GM03348 (cell line): ENCODE measurements at regions not wholly inside any gene's neighbourhood (a gene's known extent, or its start where the extent isn't known, plus 50 kb on each side); places are given as distances from the start of the nearest gene placed in this dataset.
"Not testable (repeated sequence)": the region's sequence is repeated elsewhere in the genome, so short reads cannot be mapped to it uniquely, and the experiment has no call there.

Experiments used
- DNase-seq: peaks from one replicate; pipeline ENCODE4 v3.0.0; 2012; ENCODE audit warnings: low spot score

GRCh38 chr10:4230036-4230435 lies 445.0 kb upstream of the KLF6 start:
- no peak for DNase-seq

GRCh38 chr10:4229106-4229505 lies 444.1 kb upstream of the KLF6 start:
- no peak for DNase-seq

- no peak for DNase-seq
These were observed 442.6 kb upstream of the KLF6 start for GRCh38 chr10:4227586-4227985.

- no peak for DNase-seq
These were observed 442.0 kb upstream of the KLF6 start for GRCh38 chr10:4226941-4227540.

- no peak for DNase-seq
These were observed 439.2 kb upstream of the KLF6 start for GRCh38 chr10:4224178-4224577.

- DNase-seq: not testable (repeated sequence)
These were observed 436.3 kb upstream of the KLF6 start for GRCh38 chr10:4221310-4221709.

- no peak for DNase-seq
These were observed 434.9 kb upstream of the KLF6 start for GRCh38 chr10:4219901-4220300.

GRCh38 chr10:4217653-4218052 lies 432.6 kb upstream of the KLF6 start:
- no peak for DNase-seq

- DNase-seq: no peak
These were observed 432.2 kb upstream of the KLF6 start for GRCh38 chr10:4217187-4217586.

GRCh38 chr10:4216726-4217125 lies 431.7 kb upstream of the KLF6 start:
- no peak for DNase-seq

- DNase-seq: no peak
These were observed 431.1 kb upstream of the KLF6 start for GRCh38 chr10:4215963-4216575.

- DNase-seq: no peak
These were observed 430.5 kb upstream of the KLF6 start for GRCh38 chr10:4215485-4215884.

- peak; percentile 43 for DNase-seq
These were observed 429.9 kb upstream of the KLF6 start for GRCh38 chr10:4214908-4215307.

GRCh38 chr10:4213441-4213840 lies 428.4 kb upstream of the KLF6 start:
- no peak for DNase-seq

GRCh38 chr10:4212111-4212630 lies 427.2 kb upstream of the KLF6 start:
- DNase-seq: peak; percentile 23

GRCh38 chr10:4208499-4208898 lies 423.5 kb upstream of the KLF6 start:
- DNase-seq: no peak

- no peak for DNase-seq
These were observed 420.1 kb upstream of the KLF6 start for GRCh38 chr10:4205113-4205512.

GRCh38 chr10:4202938-4203337 lies 417.9 kb upstream of the KLF6 start:
- DNase-seq: no peak

GRCh38 chr10:4201866-4202825 lies 417.1 kb upstream of the KLF6 start:
- DNase-seq: peak; percentile 51

GRCh38 chr10:4199196-4199595 lies 414.2 kb upstream of the KLF6 start:
- DNase-seq: no peak

GRCh38 chr10:4198216-4198615 lies 413.2 kb upstream of the KLF6 start:
- DNase-seq: no peak

GRCh38 chr10:4197676-4198075 lies 412.7 kb upstream of the KLF6 start:
- DNase-seq: no peak
